ENCODE measurements at regions not wholly inside any gene's neighbourhood (a gene's known extent, or its start where the extent isn't known, plus 50 kb on each side); places are given as distances from the start of the nearest gene placed in this dataset.

DNA sequence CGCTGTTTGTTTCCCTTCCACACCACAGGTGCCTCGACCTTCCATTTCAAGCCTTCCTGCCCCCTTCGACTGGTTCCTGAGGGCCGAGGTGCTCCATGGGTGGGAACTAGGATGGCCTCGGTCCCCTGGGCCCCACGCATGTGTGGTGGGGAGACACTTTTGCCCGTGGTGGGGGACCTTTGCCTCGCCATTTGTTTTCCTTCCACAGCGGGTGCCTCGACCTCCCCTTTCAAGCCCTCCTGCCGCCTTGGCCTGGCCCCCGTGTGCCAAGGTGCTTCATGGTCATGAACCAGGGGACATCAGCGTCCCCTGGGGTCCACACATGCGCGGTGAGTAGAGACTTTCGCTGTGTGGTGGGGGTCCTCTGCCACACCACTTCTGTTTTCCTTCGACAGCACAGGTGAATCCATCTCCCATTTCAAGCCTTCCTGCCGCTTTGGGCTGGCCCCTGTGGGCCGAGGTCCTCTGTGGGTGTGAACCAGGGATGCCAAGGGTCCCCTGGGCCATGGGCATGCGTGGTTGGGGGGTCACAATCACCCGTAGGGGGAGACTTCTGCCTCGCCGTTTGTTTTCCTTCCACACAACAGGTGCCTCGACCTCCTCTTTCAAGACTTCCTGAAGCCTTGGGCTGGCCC, 364.4 kb downstream of the ALG10 start:
- DNase-seq, result no peak

DNA sequence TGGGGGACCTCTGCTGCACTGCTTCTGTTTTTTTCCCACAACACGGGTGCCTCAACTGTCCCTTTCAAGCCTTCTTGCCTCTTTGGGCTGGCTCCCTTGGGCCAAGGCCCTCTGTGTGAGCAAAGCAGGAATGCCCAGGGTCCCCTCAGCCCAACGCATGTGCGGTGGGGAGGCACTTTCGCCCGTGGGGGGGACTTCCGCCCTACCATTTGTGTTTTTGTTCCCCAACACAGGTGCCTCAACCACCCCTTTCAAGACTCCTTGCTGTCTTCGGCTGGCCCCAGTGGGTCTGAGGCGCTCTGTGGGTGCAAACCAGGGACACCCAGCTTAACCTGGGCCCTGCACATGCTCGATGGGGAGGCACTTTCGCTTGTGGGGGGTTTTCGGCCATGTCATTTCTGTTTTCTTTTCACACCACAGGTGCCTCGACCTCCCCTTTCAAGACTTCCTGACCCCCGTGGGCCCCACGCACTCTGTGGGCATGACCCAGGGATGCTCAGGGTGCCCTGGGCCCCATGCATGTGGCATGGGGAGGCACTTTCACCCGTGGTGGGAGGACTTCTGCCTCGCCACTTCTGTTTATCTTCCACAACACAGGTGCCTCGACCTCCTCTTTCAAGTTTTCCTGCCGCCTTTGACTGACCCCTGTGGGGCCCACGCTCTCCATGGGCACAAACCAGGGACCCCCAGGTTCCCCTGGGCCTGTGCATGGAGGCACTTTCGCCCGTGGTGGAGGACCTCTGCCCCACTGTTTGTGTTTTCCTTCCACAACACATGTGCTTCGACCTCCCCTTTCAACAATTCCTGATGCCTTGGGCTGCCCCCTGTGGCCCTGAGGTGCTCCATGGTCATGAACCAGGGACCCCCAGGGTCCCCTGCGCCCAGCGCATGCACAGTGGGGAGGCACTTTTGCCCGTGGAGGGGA, 365.7 kb downstream of the ALG10 start:
- no peak for DNase-seq

DNA sequence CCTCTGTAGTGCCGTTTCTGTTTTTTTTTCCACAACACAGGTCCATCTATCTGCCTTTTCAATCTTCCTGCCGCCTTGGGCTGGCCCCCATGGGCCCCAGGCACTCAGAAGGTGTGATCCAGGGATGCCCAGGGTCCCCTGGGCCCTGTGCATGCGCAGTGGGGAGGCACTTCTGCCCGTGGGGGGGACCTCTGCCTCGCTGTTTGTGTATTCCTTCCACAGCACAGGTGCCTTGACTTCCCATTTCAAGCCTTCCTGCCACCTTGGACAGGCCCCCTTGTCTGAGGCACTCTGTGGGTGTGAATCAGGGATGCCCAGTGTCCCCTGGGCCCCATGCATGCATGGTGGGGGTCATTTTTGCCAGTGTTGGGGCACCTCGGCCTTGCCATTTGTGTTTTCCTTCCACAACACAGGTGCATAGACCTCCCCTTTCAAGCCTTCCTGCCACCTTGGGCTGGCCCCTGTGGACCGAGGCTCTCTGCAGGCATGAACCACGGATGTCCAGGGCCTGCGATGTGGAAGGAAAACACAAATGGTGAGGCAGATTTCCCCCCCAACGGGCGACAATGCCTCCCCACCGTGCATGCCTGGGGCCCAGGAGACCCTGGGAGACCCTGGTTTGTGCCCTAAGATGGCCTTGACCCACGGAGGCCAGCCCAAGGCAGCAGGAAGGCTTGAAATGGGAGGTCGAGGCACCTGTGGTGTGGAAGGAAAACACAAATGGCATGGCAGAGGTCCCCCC, 366.5 kb downstream of the ALG10 start:
- DNase-seq, result no peak

DNA sequence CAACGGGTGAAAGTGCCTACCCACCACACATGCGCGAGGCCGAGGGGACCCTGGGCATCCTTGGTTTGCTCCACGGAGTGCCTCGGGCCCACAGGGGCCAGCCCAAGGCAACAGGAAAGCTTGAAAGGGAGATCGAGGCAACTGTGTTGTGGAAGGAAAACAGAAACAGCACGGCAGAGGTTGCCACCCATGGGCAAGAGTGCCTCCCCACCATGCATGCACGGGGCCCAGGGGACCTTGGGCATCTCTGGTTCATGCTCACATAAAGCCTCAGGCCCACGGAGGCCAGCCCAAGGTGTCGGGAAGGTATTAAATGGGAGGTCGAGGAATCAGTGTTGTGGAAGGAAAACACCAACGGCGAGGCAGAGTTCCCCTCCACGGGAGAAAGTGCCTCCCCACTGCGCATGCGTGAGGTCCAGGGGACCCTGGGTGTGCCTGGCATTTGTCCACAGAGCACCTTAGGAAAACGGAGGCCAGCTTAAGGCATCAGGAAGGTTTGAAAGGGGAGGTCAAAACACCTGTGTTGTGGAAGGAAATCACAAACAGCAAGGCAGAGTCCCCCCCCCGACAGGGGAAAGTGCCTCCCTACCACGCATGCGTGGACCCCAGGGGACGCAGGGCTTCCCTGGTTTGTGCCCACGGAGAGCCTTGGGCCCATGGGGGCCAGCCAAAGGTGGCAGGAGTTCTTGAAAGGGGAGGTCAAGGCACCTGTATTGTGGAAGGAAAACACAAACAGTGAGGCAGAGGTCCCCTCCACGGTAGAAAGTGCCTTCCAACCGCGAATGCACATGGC, 367.3 kb downstream of the ALG10 start:
- no peak for DNase-seq

DNA sequence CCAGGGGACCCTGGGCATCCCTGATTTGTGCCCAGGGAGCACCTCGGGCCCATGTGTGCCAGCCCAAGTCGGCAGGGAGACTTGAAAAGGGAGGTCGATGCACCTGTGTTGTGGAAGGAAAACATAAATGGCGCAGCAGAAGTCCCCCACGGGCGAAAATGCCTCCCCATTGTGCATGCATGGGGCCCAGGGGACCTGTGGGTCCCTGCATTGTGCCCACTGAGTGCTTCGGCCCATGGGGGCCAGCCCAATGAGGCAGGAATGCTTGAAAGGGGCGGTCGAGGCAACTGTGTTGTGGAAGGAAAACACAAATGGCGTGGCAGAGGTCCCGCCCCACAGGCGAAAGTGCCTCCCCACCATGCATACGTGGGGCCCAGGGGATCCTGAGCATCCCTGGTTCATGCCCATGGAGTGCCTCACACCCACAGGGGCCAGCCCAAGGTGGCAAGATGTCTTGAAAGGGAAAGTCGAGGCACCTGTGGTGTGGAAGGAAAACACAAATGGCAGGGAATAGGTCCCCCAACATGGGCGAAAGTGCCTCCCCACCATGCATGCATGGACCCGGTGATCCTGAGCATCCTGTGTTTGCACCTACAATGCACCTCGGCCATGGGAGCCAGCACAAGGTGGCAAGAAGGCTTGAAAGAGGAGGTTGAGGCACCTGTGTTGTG, 368.0 kb downstream of the ALG10 start:
- DNase-seq, result no peak

DNA sequence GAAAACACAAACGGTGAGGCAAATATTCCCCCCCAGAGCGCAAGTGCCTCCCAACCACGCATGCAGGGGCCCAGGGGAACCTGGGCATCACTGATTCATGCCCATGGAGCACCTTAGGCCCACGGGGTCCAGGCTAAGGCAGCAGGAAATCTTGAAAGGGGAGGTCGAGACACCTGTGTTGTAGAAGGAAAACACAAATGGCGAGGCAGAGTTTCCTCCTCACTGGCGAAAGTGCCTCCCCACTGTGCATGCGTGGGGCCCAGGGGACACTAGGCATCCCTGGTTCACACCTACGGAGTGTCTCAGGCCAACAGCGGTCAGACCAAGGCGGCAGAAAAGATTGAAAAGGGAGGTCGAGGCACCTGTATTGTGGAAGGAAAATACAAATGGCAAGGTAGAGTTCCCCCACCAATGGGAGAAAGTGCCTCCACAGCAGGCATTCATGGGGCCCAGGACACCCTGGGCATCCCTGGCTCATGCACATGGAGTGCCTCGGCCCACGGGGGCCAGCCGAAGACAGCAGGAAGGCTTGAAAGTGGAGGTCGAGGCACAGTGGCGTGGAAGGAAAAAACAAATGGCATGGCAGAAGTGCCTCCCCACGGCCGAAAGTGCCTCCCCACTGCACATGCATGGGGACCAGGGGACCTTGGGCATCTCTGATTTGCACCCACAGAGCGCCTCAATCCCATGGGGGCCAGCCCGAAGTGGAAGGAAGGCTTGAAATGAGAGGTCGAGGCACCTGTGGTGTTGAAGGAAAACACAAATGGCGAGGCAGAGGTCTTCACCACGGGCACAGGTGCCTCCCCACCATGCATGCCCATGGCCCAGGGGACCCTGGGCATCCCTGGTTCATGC, 368.8 kb downstream of the ALG10 start:
- DNase-seq, result no peak

DNA sequence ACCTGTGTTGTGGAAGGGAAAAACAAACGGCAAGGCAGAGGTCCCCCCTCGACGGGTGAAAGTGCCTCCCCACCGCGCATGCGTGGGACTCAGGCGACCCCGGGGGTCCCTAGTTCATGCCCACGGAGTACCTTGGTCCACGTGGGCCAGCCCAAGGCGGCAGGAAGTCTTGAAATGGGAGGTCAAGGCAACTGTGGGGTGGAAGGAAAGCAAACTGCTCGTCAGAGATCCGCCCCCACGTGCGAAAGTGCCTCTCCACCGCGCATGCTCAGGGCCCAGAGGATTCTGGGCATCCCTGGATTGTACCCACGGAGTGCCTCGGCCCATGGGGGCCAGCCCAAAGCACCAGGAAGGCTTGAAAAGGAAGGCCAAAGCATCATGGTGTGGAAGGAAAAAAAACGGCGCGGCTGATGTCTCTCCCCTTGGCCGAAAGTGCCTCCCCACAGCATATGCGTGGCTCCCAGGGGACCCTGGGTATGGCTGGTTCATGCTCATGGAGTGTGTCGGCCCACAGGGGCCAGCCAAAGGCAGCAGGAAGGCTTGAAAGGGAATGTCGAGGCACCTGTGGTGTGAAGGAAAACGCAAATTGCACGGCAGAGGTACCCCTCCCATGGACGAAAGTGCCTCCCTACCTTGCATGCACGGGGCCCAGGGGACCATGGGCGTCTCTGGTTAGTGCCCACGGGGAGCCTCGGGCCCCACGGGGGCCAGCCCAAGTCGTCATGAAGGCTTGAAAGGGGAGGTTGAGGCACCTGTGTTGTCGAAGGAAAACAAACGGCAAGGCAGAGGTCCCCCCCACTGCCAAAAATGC, 369.7 kb downstream of the ALG10 start:
- no peak for DNase-seq

DNA sequence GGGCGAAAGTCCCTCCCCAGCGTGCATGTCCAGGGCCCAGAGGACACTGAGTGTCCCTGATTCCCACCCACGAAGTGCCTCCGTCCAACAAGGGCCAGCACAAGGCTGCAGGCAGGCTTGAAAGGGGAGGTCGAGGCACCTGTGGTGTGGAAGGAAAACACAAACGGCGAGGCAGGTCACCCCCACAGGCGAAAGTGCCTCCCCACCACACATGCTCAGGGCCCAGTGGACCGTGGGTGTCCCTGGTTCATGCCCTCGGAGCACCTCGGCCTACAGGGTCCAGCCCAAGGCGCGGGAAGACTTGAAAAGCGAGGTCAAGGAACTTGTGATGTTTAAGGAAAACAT, 370.4 kb downstream of the ALG10 start:
- DNase-seq, result no peak

DNA sequence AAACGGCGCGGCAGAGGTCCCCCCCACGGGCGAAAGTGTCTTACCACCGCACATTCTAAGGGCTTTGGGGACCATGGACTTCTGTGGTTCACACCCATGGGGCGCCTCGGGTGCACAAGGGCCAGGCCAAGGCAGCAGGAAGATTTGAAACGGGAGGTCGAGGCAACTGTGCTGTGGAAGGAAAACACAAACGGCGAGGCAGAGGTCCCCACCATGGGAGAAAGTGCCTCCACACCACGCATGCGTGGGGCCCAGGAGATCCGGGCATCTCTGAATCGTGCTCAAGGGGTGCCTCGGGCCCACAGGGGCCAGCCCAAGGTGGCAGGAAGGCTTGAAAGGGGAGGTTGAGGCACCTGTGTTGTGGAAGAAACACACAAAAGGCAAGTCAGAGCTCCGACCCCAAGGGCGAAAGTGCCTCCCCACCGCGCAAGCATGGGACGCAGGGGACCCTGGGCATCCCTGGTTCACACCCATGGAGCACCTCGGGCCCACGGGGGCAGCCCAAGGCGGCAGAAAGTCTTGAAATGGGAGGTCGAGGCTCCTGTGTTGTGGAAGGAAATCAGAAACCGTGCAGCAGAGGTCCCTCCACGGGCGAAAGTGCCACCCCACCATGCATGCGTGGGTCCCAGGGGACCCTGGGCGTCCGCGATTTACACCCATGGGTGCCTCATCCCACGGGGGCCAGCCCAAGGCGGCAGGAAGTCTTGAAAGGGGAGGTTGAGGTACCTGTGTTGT, 371.0 kb downstream of the ALG10 start:
- no peak for DNase-seq

DNA sequence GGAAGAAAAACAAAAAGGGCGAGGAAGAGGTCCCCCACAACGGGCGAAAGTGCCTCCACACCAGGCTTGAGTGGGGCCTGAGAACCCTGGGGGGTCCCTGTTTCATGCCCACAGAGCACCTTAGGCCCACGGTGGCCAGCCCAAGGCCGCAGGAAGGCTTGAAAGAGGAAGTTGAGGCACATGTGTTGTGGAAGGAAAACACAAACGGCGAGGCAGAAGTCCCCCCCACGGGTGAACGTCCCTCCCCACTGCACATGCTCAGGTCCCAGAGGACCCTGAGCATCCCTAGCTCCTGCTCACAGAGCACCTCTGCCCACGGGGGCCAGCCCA, 371.5 kb downstream of the ALG10 start:
- DNase-seq, result no peak

DNA sequence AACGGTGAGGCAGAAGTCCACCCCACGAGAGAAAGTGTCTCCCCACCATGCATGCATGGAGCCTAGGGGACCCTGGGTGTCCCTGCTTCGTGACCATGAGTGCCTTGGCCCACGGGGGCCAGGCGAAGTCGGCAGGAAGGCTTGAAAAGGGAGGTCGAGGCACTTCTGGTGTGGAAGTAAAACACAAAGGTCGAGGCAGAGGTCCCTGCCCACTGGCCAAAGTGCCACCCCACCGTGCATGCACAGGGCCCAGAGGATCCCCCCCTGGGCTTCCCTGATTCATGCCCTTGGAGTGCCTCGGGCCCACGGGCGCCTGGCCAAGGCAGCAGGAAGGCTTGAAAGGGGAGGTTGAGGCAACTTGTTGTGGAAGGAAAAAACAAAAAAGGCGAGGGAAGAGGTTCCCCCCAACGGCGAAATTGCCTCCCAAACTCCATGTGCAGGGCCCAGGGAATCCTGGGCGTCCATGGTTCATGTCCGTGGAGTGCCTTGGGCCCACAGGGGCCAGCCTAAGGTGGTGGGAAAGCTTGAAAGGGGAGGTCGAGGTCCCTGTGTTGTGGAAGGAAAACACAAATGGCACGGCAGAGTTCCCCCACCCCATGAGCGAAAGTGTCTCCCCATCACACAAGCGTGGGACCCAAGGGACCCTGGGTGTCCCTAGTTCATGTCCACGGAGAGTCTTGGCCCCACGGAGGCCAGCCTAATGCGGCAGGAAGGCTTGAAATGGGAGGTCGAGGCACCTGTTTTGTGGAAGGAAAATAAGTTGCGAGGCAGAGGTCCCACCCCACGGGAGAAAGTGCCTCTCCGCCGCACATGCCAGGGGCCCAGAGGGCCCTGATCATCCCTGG, 372.1 kb downstream of the ALG10 start:
- no peak for DNase-seq

DNA sequence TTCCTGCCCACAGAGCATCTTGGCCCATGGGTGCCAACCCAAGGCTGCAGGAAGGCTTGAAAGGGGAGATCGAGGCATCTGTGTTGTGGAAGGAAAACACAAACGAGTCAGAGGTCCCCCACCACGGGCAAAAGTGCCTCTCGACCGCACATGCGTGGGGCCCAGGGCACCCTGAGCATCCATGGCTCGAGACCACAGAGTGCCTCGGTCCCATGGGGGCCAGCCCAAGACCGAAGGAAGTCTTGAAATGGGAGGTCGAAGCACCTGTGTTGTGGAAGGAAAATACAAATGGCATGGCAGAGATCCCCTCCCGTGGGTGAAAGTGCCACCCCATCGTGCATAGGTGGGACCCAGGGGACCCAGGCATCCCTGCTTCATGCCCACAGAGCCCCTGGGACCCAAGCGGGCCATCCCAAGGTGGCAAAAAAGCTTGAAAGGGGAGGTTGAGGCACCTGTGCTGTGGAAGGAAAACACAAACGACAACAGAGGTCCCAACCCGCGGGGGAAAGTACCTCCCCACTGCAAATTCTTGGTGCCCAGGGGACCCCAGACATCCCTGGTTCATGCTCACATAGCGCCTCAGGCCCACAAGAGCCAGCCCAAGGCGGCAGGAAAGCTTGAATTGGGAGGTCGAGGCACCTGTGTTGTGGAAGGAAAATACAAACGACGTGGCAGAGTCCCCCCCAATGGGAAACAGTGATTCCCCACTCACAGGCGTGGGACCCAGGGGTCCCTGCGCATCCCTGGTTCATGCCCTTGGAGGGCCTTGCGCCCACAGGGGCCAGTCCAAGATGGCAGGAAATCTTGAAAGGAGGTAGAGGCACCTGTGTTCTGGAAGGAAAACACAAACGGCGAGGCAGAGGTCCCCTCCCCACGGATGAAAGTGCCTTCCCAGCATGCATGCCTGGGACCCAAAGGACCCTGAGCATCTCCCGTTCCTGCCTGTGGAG, 373.0 kb downstream of the ALG10 start:
- DNase-seq, result no peak

DNA sequence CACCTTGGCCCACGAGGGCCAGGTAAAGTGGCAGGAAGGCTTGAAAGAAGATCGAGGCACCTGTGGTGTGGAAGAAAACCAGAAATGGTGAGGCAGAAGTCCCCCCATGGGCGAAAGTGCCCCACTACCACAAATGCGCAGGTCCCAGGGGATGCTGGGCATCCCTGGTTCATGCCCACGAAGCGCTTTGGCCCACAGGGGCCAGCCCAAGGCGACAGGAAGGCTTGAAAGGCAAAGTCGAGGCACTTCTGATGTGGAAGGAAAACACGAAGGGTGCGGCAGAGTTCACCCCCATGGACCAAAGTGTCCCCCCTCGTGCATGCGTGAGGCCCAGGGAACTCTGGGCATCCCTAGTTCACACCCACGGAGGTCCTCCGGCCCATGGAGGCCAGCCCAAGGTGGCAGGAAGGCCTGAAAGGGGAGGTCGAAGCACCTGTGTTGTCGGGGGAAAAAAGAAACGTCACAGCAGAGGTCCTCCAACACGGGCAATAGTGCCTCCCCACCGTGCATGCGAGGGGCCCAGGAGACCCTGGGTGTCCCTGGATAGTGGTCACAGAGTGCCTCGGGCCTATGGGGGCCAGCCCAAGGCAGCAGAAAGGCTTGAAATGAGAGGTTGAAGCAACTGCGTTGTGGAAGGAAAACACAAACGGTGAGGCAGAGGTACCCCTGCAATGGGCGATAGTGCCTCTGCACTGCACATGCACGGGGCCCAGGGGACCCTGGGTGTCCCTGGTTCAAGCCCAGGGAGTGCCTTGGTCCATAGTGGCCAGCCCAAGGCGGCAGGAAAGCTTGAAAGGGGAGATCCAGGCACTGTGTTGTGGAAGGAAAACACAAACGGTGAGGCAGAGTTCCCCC, 373.9 kb downstream of the ALG10 start:
- no peak for DNase-seq

DNA sequence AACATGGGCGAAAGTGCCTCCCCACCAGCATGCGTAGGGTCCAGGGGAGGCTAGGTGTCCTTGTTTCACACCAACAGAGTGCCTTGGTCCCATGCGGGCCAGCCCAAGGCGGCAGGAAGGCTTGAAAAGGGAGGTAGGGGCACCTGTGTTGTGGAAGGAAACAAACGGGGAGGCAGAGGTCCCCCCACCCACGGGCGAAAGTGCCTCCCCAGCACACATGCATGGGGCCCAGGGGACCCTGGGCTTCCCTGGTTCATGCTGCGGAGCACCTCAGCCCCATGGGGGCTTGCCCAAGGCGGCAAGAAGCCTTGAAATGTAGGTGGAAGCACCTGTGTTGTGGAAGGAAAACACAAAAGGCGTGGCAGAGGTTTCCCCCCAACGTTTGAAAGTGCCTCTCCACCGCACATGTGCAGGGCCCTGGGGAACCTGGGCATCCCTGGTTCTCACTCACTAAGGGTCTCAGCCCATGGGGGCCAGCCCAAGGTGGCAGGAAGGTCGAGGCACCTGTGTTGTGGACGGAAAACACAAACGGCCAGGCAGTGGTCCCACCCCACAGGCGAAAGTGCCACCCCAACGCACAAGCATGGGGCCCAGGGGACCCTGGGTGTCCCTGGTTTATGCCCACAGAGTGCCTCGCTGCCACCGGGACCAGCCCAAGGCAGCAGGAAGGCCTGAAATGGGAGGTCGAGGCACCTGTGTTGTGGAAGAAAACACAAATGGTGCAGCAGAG, 374.7 kb downstream of the ALG10 start:
- DNase-seq, result no peak

DNA sequence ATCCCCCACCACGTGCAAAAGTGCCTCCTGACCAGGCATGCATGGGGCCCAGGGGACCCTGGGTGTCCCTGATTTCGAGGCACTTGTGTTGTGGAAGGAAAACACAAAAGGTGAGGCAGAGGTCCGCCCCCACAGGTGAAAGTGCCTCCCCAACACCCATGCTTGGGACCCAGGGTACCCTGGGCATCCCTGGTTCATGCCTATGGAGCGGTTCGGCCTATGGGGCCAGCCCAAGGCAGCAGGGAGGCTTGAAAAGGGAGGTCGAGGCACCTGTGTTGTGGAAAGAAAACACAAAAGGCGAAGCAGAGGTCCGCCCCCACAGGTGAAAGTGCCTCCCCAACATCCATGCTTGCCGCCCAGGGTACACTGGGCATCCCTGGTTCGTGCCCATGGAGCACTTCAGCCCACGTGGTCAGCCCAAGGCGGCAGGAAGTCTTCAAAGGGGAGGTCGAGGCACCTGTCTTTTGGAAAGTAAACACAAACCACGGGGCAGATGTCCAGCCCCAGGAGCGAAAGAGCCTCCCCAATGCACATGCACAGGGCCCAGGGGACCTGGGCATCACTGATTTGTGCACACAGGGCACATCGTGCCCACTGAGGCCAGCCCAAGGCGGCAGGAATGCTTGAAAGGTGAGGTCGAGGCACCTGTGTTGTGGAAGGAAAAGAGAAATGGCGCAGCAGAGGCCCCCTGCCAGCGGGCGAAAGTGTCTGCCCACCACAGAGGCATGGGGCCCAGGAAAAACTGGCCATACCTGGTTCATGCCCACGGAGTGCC, 375.5 kb downstream of the ALG10 start:
- no peak for DNase-seq

Measured in DMS 273 treated with DMSO at 0.1 percent for 48 hours (cell line).